ENCODE measurements at regions not wholly inside any gene's neighbourhood (a gene's known extent, or its start where the extent isn't known, plus 50 kb on each side); places are given as distances from the start of the nearest gene placed in this dataset.

GRCh38 chr10:3402187-3402751, 229.7 kb upstream of the PITRM1 start:
- Histone ChIP-seq H2AFZ (ENCODE audit: low read depth) (no peak overlapping the region), H3K4me3 (ENCODE audit: low read depth in 2 of 2, low read length in 1 of 2) (no peak overlapping the region), H3K4me2 (no peak overlapping the region), H3K9me3 (no peaks in the 10 kb centered on the region), H3K9me2 (no peaks in the 10 kb centered on the region), H3K9ac (no peak overlapping the region), H3K4me1 (ENCODE audit: control insufficient read depth in 1 of 2, insufficient read depth in 2 of 2, low read depth in 1 of 2, low read length in 1 of 2) (peaks cover 16 to 31% of the 10 kb centered on the region in 2 experiments; a peak in 3 of 4 replicates), H3F3A (replicated peaks; ENCODE audit: insufficient read depth) (peaks cover 12% of the 10 kb centered on the region), H3K79me2 (ENCODE audit: insufficient read depth) (no peaks in the 10 kb centered on the region), H4K20me1 (ENCODE audit: insufficient read depth) (no peaks in the 10 kb centered on the region), H3K36me3 (replicated peaks in 1 of 2; ENCODE audit: control insufficient read depth in 1 of 2, insufficient read depth in 2 of 2, low read length in 1 of 2) (no peaks in the 10 kb centered on the region), H3K27me3 (ENCODE audit: insufficient read depth) (no peaks in the 10 kb centered on the region), H3K27ac (ENCODE audit: low read depth in 2 of 2, low read length in 1 of 2) (peak overlapping the region in 1 of 2 experiments; percentile 51; a peak in 1 of 4 replicates)
- POLR2A ChIA-PET: no interaction called here
- 92% methylated on average over 10 of the region's 10 CpGs for WGBS (ENCODE audit: low lambda C conversion rate)
- CTCF ChIA-PET: interaction anchor here (0.9 to 1.3 kb wide), 2 partner anchors 36 to 75 kb away, joined by 3 read pairs; no protein-coding TSS in a partner anchor
- TF ChIP-seq EP300 (IDR thresholded peaks at IDR 0.05; ENCODE audit: borderline replicate concordance in 1 of 2, low read depth in 1 of 2, low read length in 1 of 2): peak in 1 of 2 experiments; percentile 34; a peak in 1 of 4 replicates
- TF ChIP-seq, protein P1, sequence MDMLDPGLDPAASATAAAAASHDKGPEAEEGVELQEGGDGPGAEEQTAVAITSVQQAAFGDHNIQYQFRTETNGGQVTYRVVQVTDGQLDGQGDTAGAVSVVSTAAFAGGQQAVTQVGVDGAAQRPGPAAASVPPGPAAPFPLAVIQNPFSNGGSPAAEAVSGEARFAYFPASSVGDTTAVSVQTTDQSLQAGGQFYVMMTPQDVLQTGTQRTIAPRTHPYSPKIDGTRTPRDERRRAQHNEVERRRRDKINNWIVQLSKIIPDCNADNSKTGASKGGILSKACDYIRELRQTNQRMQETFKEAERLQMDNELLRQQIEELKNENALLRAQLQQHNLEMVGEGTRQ (IDR thresholded peaks at IDR 0.05; ENCODE audit: borderline replicate concordance, low read depth, low read length): no peak
- DNase-seq: no peak

- Histone ChIP-seq H3K9me3 (no peaks in the 10 kb centered on the region), H4K20me1 (ENCODE audit: insufficient read depth) (no peaks in the 10 kb centered on the region), H2AFZ (ENCODE audit: low read depth) (no peak overlapping the region), H3K79me2 (ENCODE audit: insufficient read depth) (no peaks in the 10 kb centered on the region), H3K4me2 (peak overlapping the region; percentile 19; the same call in 1 of the 2 replicates), H3K27ac (ENCODE audit: low read depth in 2 of 2, low read length in 1 of 2) (peak overlapping the region in 1 of 2 experiments; percentile 69; a peak in 1 of 4 replicates), H3K36me3 (replicated peaks in 1 of 2; ENCODE audit: control insufficient read depth in 1 of 2, insufficient read depth in 2 of 2, low read length in 1 of 2) (no peaks in the 10 kb centered on the region), H3K27me3 (ENCODE audit: insufficient read depth) (no peaks in the 10 kb centered on the region), H3K9me2 (no peaks in the 10 kb centered on the region), H3K4me1 (ENCODE audit: control insufficient read depth in 1 of 2, insufficient read depth in 2 of 2, low read depth in 1 of 2, low read length in 1 of 2) (peaks cover 16 to 39% of the 10 kb centered on the region in 2 experiments; a peak in 3 of 4 replicates), H3F3A (replicated peaks; ENCODE audit: insufficient read depth) (peaks cover 12% of the 10 kb centered on the region), H3K9ac (no peak overlapping the region), H3K4me3 (ENCODE audit: low read depth in 2 of 2, low read length in 1 of 2) (no peak overlapping the region)
- CTCF ChIA-PET: interaction anchor here (1.3 kb wide), 1 partner anchor 36 kb away, joined by 3 read pairs; no protein-coding TSS in a partner anchor
- POLR2A ChIA-PET: no interaction called here
- DNase-seq: no peak
- WGBS (ENCODE audit: low lambda C conversion rate): 59% methylated on average over 6 of the region's 6 CpGs
- TF ChIP-seq FOXM1 (IDR thresholded peaks at IDR 0.05; ENCODE audit: low read depth) (peak; percentile 72; the same call in 1 of the 2 replicates), TCF12 (IDR thresholded peaks at IDR 0.05) (peak; percentile 94), SIN3A (IDR thresholded peaks at IDR 0.05; ENCODE audit: borderline replicate concordance, low read depth, low read length) (no peak), EP300 (IDR thresholded peaks at IDR 0.05; ENCODE audit: borderline replicate concordance in 1 of 2, low read depth in 1 of 2, low read length in 1 of 2) (peak in 1 of 2 experiments; percentile 88; a peak in 2 of 4 replicates), EZH2phosphoT487 (IDR thresholded peaks at IDR 0.05; ENCODE audit: borderline replicate concordance, low read depth) (no peak), MXI1 (IDR thresholded peaks at IDR 0.05; ENCODE audit: low read depth, low read length) (no peak), FOSL2 (IDR thresholded peaks at IDR 0.05; ENCODE audit: borderline replicate concordance, low read depth) (peak; percentile 44; the same call in 1 of the 2 replicates), NRF1 (IDR thresholded peaks at IDR 0.05; ENCODE audit: low read depth, low read length) (no peak), ELF1 (IDR thresholded peaks at IDR 0.05) (no peak), USF1 (IDR thresholded peaks at IDR 0.05; ENCODE audit: borderline replicate concordance, low read depth) (0 out of 2 replicates have a peak, but pooled peaks have one; percentile 29), FOXJ3 (CRISPR knock-in tag; IDR thresholded peaks at IDR 0.05) (no peak), GATA2 (CRISPR knock-in tag; IDR thresholded peaks at IDR 0.05) (no peak), RFX5 (IDR thresholded peaks at IDR 0.05; ENCODE audit: low read length) (no peak), GABPA (IDR thresholded peaks at IDR 0.05; ENCODE audit: low read depth) (no peak), TEAD4 (IDR thresholded peaks at IDR 0.05; ENCODE audit: borderline replicate concordance, insufficient read depth) (peak; percentile 72; the same call in 1 of the 2 replicates), MEF2A (IDR thresholded peaks at IDR 0.05; ENCODE audit: borderline replicate concordance, low read depth) (peak; percentile 91), SMC3 (IDR thresholded peaks at IDR 0.05; ENCODE audit: low read depth, low read length) (no peak)
- TF ChIP-seq, protein P2, sequence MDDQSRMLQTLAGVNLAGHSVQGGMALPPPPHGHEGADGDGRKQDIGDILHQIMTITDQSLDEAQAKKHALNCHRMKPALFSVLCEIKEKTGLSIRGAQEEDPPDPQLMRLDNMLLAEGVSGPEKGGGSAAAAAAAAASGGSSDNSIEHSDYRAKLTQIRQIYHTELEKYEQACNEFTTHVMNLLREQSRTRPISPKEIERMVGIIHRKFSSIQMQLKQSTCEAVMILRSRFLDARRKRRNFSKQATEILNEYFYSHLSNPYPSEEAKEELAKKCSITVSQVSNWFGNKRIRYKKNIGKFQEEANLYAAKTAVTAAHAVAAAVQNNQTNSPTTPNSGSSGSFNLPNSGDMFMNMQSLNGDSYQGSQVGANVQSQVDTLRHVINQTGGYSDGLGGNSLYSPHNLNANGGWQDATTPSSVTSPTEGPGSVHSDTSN (IDR thresholded peaks at IDR 0.05): peak; percentile 96
- TF ChIP-seq, protein P3, sequence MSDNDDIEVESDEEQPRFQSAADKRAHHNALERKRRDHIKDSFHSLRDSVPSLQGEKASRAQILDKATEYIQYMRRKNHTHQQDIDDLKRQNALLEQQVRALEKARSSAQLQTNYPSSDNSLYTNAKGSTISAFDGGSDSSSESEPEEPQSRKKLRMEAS (IDR thresholded peaks at IDR 0.05; ENCODE audit: low read depth): no peak
- TF ChIP-seq, protein P1 (IDR thresholded peaks at IDR 0.05; ENCODE audit: borderline replicate concordance, low read depth, low read length): no peak
- TF ChIP-seq, protein P4, sequence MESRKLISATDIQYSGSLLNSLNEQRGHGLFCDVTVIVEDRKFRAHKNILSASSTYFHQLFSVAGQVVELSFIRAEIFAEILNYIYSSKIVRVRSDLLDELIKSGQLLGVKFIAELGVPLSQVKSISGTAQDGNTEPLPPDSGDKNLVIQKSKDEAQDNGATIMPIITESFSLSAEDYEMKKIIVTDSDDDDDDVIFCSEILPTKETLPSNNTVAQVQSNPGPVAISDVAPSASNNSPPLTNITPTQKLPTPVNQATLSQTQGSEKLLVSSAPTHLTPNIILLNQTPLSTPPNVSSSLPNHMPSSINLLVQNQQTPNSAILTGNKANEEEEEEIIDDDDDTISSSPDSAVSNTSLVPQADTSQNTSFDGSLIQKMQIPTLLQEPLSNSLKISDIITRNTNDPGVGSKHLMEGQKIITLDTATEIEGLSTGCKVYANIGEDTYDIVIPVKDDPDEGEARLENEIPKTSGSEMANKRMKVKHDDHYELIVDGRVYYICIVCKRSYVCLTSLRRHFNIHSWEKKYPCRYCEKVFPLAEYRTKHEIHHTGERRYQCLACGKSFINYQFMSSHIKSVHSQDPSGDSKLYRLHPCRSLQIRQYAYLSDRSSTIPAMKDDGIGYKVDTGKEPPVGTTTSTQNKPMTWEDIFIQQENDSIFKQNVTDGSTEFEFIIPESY (IDR thresholded peaks at IDR 0.05; ENCODE audit: borderline replicate concordance, low read depth): no peak
Measured at GRCh38 chr10:3401491-3401938, 228.9 kb upstream of the PITRM1 start.

Data from SK-N-SH (cell line).